ENCODE measurements at regions not wholly inside any gene's neighbourhood (a gene's known extent, or its start where the extent isn't known, plus 50 kb on each side); places are given as distances from the start of the nearest gene placed in this dataset.

- TF ChIP-seq CTCF (IDR thresholded peaks at IDR 0.05; ENCODE audit: low read length) (no peak), EZH2 (IDR thresholded peaks at IDR 0.05; ENCODE audit: borderline replicate concordance, low read length) (no peak)
Measured at GRCh38 chr4:24440765-24441164, 143.6 kb downstream of the DHX15 start.

All from OCI-LY1 (cell line).